ENCODE measurements at regions not wholly inside any gene's neighbourhood (a gene's known extent, or its start where the extent isn't known, plus 50 kb on each side); places are given as distances from the start of the nearest gene placed in this dataset.

- Mint-ChIP-seq H3K36me3 (ENCODE audit: low read depth) (no peaks in the 10 kb centered on the region), H3K27me3 (peaks cover 2% of the 10 kb centered on the region), H3K4me1 (no peaks in the 10 kb centered on the region), H3K4me3 (no peak overlapping the region), H3K27ac (no peak overlapping the region), H3K9me3 (no peaks in the 10 kb centered on the region)
- intact Hi-C loops (cut with micrococcal nuclease), result loop anchor here (10.0 kb wide), 1 partner anchor 187 kb away; no protein-coding TSS in a partner anchor
- TF ChIP-seq, protein P1, sequence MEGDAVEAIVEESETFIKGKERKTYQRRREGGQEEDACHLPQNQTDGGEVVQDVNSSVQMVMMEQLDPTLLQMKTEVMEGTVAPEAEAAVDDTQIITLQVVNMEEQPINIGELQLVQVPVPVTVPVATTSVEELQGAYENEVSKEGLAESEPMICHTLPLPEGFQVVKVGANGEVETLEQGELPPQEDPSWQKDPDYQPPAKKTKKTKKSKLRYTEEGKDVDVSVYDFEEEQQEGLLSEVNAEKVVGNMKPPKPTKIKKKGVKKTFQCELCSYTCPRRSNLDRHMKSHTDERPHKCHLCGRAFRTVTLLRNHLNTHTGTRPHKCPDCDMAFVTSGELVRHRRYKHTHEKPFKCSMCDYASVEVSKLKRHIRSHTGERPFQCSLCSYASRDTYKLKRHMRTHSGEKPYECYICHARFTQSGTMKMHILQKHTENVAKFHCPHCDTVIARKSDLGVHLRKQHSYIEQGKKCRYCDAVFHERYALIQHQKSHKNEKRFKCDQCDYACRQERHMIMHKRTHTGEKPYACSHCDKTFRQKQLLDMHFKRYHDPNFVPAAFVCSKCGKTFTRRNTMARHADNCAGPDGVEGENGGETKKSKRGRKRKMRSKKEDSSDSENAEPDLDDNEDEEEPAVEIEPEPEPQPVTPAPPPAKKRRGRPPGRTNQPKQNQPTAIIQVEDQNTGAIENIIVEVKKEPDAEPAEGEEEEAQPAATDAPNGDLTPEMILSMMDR (IDR thresholded peaks at IDR 0.05), result no peak
- DNase-seq, result no peak
- ATAC-seq (ENCODE audit: low read depth), result no peak
- ChIA-PET CTCF (no interaction called here), POLR2A (no interaction called here)
Measured at GRCh38 chr3:160157321-160157720, 67.9 kb upstream of the C3orf80 start.

- ATAC-seq (ENCODE audit: low read depth) (no peak), DNase-seq (no peak)
- CTCF ChIA-PET, result no interaction called here
- H3K27ac Mint-ChIP-seq, result no peak overlapping the region
- POLR2A ChIA-PET, result no interaction called here
- H3K36me3 Mint-ChIP-seq (ENCODE audit: low read depth), result no peaks in the 10 kb centered on the region
- no peaks in the 10 kb centered on the region for H3K4me1 Mint-ChIP-seq
- no peak overlapping the region for H3K4me3 Mint-ChIP-seq
- H3K27me3 Mint-ChIP-seq, result peaks cover 4% of the 10 kb centered on the region
- TF ChIP-seq, protein P1 (IDR thresholded peaks at IDR 0.05), result no peak
- H3K9me3 Mint-ChIP-seq, result no peaks in the 10 kb centered on the region
- intact Hi-C loops (cut with micrococcal nuclease), result loop anchor here (10.0 kb wide), 1 partner anchor 185 kb away; no protein-coding TSS in a partner anchor
Measured at GRCh38 chr3:160159341-160159740, 65.9 kb upstream of the C3orf80 start.

DNA sequence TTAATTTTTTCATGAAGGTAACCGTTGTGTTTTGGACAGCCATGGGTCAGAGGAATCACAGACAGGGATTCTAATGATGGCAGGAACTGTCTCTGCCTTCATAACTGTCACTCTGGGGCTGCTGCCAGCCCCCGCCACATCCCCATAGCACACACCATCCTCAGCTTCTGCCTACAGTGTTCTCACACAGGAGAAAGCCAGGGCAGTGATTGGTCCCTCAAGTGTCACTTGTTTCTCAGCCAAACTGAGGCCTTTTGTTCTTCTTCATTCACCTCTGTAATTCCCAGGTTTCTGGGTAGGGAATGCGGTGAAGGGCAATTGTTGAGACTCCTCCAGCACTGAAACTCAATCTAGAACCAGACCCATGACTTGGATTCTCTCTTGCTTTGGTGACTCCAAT, 65.4 kb upstream of the C3orf80 start:
- no peak for DNase-seq
- no peak overlapping the region for H3K4me3 Mint-ChIP-seq
- H3K9me3 Mint-ChIP-seq, result no peaks in the 10 kb centered on the region
- H3K27me3 Mint-ChIP-seq, result peaks cover 4% of the 10 kb centered on the region
- no peak for ATAC-seq (ENCODE audit: low read depth)
- H3K36me3 Mint-ChIP-seq (ENCODE audit: low read depth), result no peaks in the 10 kb centered on the region
- TF ChIP-seq, protein P1 (IDR thresholded peaks at IDR 0.05), result no peak
- no peak overlapping the region for H3K27ac Mint-ChIP-seq
- CTCF ChIA-PET, result no interaction called here
- no peaks in the 10 kb centered on the region for H3K4me1 Mint-ChIP-seq
- intact Hi-C loops (cut with micrococcal nuclease), result loop anchor here (10.0 kb wide), 1 partner anchor 185 kb away; no protein-coding TSS in a partner anchor
- POLR2A ChIA-PET, result no interaction called here

DNA sequence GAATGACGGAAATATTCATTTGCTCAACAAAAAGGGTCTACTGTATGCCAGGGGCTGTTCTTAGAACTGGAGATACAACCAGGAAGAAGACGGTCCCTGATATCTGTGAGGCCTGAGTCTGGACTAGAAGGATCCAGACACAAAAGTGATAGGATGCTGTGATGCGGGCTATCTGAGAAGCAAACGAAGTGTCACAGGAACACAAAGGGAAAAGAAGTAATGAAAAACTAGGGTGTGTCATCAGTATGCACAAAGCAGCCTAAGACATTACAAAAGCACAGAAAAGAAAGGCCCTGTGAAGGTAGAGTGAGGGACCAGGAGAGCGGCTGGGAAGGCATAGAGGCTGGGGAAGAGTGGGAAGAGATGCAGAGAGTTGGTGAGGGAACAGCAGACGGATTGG, 63.3 kb upstream of the C3orf80 start:
- CTCF ChIA-PET, result interaction anchor here (0.7 kb wide), 1 partner anchor 251 kb away, joined by 3 read pairs; no protein-coding TSS in a partner anchor
- POLR2A ChIA-PET, result no interaction called here
- TF ChIP-seq, protein P1 (IDR thresholded peaks at IDR 0.05), result no peak
- H3K36me3 Mint-ChIP-seq (ENCODE audit: low read depth), result no peaks in the 10 kb centered on the region
- no peaks in the 10 kb centered on the region for H3K4me1 Mint-ChIP-seq
- peaks cover 4% of the 10 kb centered on the region for H3K27me3 Mint-ChIP-seq
- intact Hi-C loops (cut with micrococcal nuclease), result loop anchor here (2.0 kb wide), 1 partner anchor 325 kb away; no protein-coding TSS in a partner anchor
- ATAC-seq (ENCODE audit: low read depth) (no peak), DNase-seq (no peak)
- H3K27ac Mint-ChIP-seq, result no peak overlapping the region
- no peaks in the 10 kb centered on the region for H3K9me3 Mint-ChIP-seq
- no peak overlapping the region for H3K4me3 Mint-ChIP-seq

DNA sequence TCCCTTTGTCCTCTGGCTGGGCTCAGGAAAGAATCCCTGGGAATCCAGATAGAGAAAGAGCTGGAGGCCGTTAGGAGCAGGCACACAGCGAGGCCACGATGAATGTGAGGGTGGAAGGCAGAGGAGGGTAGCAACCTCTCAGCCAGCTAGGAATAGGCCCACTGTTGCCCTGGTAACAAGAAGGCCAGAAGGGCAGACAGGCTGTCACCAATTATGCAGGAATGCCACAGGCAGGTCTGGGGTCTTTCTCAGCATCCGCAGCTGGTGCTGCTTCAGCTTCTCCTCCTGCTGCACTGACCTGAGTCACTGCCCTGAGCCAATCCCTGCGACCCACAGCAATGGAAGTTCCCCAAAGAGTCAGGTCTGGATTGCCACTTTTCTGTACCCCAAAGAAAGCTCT, 62.8 kb upstream of the C3orf80 start:
- no peaks in the 10 kb centered on the region for H3K4me1 Mint-ChIP-seq
- peaks cover 4% of the 10 kb centered on the region for H3K27me3 Mint-ChIP-seq
- intact Hi-C loops (cut with micrococcal nuclease), result loop anchor here (2.0 kb wide), 1 partner anchor 324 kb away; no protein-coding TSS in a partner anchor
- TF ChIP-seq, protein P1 (IDR thresholded peaks at IDR 0.05), result no peak
- CTCF ChIA-PET, result interaction anchor here (0.7 to 1.2 kb wide), 5 partner anchors 26 to 277 kb away, joined by 3 to 7 read pairs (median 3); no protein-coding TSS in a partner anchor
- no peaks in the 10 kb centered on the region for H3K36me3 Mint-ChIP-seq (ENCODE audit: low read depth)
- no peaks in the 10 kb centered on the region for H3K9me3 Mint-ChIP-seq
- no peak overlapping the region for H3K4me3 Mint-ChIP-seq
- ATAC-seq (ENCODE audit: low read depth), result no peak
- DNase-seq, result no peak
- POLR2A ChIA-PET, result no interaction called here
- H3K27ac Mint-ChIP-seq, result no peak overlapping the region
